GM21515 (cell line): ENCODE measurements at regions not wholly inside any gene's neighbourhood (a gene's known extent, or its start where the extent isn't known, plus 50 kb on each side); places are given as distances from the start of the nearest gene placed in this dataset.

Experiments used
- ATAC-seq: cut with Tn5 transposase; IDR thresholded peaks from one replicate; pipeline ENCODE4 v1.9.1; 2021; ENCODE audit not compliant: unreplicated experiment

DNA sequence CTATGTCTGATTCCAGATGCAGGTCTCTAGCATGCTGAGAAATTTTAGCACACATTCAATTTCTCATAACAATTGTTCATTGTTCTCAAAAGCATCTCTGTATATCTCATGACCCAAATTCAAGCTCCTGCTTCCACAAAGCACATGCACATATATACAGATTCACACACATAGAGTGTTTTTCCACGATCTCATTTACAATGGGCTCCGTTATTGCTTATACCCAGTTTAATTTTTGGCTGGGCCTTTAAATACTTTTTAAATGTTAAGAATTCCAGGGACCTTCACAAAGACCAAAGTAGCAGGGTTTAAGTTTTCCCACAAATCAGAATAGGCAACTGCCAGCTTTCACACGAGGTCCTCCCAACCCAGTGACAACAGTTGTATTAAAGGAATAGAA is 333.5 kb upstream of the SEMA6D start:
- no peak for ATAC-seq

- no peak for ATAC-seq
Observed at GRCh38 chr15:47384341-47384740, 333.0 kb upstream of the SEMA6D start.

- no peak for ATAC-seq
Observed at GRCh38 chr15:47384776-47385175, 332.5 kb upstream of the SEMA6D start.

DNA sequence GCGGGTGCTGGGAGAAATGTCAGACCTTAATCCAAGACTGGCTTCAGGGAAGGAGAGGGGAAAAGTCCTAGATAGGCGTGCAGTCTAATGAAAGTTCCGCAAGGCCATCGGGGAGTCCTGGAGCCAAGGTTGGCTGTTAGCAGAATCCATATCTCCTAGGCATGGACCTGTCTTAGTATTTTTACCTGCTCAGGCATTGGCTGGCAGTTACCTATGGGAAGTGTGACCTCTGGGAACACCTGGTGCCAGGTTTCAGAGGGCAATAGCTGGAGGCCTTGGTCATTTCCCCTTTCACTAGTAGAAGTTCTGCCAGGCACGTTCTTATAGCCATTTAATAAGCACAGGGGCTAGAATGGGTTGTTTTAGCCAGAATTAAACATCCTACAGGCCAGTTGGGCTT is 330.8 kb upstream of the SEMA6D start:
- no peak for ATAC-seq

GRCh38 chr15:47388299-47388698 is 329.0 kb upstream of the SEMA6D start:
- ATAC-seq, result no peak

- ATAC-seq, result no peak
Observed at GRCh38 chr15:47390208-47390765, 327.0 kb upstream of the SEMA6D start.

DNA sequence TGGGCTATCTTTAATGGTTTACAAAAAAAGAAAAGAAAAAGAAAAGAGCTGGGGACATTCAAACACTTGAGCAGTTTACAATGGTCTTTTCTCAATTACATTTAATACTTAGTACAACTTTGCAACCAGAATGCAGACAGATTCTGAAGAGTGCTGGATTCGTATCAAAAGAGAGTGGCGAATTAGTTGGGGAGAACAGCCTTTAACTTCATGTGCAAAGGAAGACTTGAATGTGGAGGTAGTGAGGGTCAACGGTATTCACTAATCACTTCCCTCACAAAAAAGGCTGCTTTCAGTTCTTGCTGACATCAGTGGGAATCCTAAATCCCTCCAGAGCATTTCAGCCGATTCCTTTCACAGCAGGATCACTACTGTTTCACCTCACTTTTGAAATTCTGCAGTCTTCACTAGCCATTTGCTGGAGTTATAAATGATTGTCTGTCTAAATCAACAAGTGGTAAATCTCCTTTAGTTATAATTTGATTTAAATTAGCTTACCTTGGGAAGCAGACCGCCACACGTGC is 323.0 kb upstream of the SEMA6D start:
- no peak for ATAC-seq

- ATAC-seq, result no peak
Observed at GRCh38 chr15:47395076-47395475, 322.2 kb upstream of the SEMA6D start.

DNA sequence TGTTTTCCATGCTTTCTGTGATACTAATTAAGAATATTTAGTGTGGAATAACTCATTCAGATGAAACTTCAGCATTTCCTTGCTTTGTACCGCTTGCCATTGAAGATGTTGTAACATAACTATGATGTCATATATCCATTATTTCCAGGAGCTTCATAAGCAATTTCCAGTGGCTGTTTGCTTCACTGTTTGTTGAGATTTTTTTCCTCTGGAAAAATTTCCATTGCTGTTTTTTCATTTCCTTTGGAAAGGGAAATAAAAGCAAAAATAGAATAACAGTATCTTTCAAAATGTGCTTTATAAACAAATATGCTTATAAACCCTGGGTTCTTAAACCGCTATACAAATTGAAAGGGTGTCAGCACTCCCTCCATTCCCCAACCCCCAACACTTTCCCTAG is 319.6 kb upstream of the SEMA6D start:
- ATAC-seq, result no peak

DNA sequence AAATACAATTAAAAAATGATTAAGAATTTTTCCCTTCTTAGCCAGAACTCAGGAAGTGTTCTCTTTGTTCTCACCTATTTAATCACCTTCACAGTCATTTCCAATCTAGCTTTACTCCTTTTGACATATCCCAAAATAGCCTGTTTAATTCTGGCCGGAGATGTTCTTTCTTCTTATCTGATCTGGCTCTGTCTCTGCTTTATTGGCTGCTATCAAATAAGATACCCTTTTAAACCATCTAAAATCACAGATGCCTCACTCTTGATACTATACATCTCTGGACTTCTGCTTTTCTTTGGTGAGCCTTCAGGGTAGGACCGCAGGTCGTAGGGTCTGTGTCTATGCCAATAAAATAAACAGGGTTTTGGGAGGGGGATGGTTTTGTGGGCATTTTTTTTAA is 319.2 kb upstream of the SEMA6D start:
- ATAC-seq, result no peak

GRCh38 chr15:47398594-47398993 is 318.7 kb upstream of the SEMA6D start:
- ATAC-seq, result no peak

- ATAC-seq, result no peak
Observed at GRCh38 chr15:47399100-47399499, 318.2 kb upstream of the SEMA6D start.

- ATAC-seq, result no peak
Observed at GRCh38 chr15:47400603-47401002, 316.7 kb upstream of the SEMA6D start.

- ATAC-seq, result no peak
Observed at GRCh38 chr15:47401427-47401826, 315.9 kb upstream of the SEMA6D start.

DNA sequence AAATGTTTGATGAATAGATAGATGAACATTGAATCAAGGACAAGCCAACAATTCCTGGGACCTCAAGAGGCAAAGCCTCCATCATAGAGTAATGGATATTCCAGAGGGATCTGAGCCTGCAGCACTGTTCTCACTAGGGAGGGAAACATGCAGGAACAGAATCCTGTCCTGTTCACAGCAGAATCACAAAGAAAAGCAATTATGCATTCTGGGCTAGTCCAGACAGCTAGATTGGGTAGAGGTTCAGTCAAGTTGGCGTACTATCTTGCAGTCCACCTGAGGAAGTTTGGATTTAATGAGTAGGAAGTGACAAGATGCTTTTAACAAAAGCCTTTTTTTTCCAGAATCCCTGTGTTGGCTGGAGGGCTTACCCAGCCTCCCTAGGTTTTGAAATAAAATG is 314.5 kb upstream of the SEMA6D start:
- ATAC-seq, result no peak

DNA sequence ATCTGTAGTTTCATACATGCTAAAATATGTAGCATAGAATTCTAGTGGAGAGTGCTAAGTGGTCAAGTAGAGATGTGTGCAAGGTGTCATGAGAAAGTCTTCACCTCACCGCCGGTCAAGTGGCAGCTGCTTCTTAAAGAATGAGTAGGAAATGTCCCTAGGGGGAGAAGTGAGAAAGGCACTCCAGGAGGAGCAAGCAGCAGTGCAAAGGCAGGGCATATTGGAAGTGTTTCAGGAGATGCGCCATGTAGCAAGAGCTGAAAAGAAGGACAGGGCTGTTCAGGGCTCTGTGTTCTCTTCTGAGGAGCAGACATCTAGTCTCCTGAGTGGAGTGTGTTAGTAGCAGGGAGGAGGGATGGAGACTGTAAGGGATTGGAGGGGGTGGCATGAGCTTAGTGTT is 312.4 kb upstream of the SEMA6D start:
- ATAC-seq, result no peak

GRCh38 chr15:47405365-47406162 is 311.7 kb upstream of the SEMA6D start:
- no peak for ATAC-seq

- no peak for ATAC-seq
Observed at GRCh38 chr15:47407692-47408091, 309.6 kb upstream of the SEMA6D start.

DNA sequence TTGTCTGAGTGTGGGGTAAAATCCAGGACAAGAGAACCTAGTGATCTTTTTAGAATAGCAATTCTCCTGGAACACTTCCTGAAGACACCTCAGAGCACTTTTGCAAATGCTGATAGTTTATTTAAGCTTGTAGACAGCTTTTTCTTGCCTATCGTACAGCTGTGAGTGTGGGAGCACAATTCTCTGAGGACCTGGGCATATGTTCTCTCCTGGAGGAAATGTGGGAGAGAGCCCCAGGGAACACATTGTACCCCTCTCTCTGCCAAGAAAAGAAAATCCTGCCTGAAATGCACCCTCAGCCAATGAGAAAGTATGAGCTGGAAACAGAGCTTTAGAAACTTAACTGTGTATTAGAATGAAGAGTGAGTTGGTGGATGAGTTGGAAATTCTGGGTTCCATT is 308.3 kb upstream of the SEMA6D start:
- ATAC-seq, result no peak

DNA sequence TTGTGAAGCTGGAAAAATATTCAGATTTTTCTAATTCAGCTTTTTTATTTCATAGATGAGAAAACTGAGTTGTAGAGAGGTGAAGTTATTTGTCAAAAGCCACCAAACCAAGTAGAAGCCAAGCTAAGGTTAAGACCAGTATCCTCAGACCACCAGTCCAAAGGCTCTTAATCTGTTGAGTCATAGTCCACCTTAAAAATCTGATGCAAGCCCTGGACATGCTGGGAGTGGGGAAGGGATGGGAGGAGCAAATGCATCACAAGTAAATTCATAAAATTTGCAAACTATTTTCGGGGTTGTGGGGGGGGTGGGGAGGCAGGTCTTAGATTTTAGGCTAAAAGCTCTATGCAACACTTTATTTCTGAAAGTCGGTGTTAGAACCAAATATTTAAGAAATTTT is 307.7 kb upstream of the SEMA6D start:
- no peak for ATAC-seq

GRCh38 chr15:47410247-47410646 is 307.1 kb upstream of the SEMA6D start:
- no peak for ATAC-seq

- ATAC-seq, result no peak
Observed at GRCh38 chr15:47411733-47412132, 305.6 kb upstream of the SEMA6D start.

DNA sequence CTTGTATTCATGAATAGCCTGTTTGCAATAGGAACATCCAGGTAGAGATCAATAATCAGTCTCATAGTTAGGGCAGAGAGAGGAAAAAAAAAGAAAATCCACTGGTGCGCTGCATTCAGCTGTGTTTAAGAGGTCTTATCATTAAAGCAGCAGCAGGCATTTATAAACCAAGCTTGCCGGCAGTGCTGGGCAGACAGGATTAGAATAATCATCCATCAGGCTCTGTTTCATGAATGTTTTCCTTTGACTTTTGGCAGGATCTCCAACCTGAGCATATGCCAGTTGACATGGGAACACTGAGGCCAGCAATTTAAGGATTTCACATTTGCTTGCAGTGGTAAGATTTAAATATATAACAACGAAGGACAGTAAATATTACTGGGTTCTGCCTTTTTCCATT is 305.2 kb upstream of the SEMA6D start:
- ATAC-seq, result no peak
